Mesendoderm (in vitro differentiated cells): ENCODE measurements at regions not wholly inside any gene's neighbourhood (a gene's known extent, or its start where the extent isn't known, plus 50 kb on each side); places are given as distances from the start of the nearest gene placed in this dataset.

Experiments
- DNase-seq: peaks from one replicate; pipeline ENCODE4 v3.0.0; 2013
- H2AK5ac ChIP-seq: 2 replicates; pipeline ENCODE4 v1.6.1; 2013; ENCODE audit warnings: low read length, inconsistent platforms
- H2BK120ac ChIP-seq: 2 replicates; pipeline ENCODE4 v1.6.1; 2013; ENCODE audit warnings: low read depth, mild to moderate bottlenecking, low read length, moderate library complexity, mixed read lengths
- H2BK15ac ChIP-seq: replicated peaks from 2 replicates; pipeline ENCODE4 v1.6.1; 2013; ENCODE audit warnings: low read depth, mild to moderate bottlenecking, moderate library complexity
- H2BK5ac ChIP-seq: 2 replicates; pipeline ENCODE4 v1.6.1; 2013; ENCODE audit warnings: low read length, inconsistent platforms
- H3K18ac ChIP-seq: 2 replicates; pipeline ENCODE4 v1.6.1; 2013; ENCODE audit warnings: mild to moderate bottlenecking, low read length, mixed read lengths
- H3K23ac ChIP-seq: one replicate; pipeline ENCODE4 v1.6.1; 2013; ENCODE audit warnings: low read length
- H3K27ac ChIP-seq: 2 replicates; pipeline ENCODE4 v1.5.1; 2013; ENCODE audit warnings: low read depth, mild to moderate bottlenecking, inconsistent platforms, low read length, moderate library complexity
- H3K27me3 ChIP-seq: 2 replicates; pipeline ENCODE4 v1.6.1; 2013; ENCODE audit warnings: low read length, control low read depth, mild to moderate bottlenecking, inconsistent platforms; ENCODE audit not compliant: insufficient read depth, poor library complexity
- H3K36me3 ChIP-seq: 2 replicates; pipeline ENCODE4 v1.6.1; 2013; ENCODE audit warnings: low read length, inconsistent platforms; ENCODE audit not compliant: control insufficient read depth, insufficient read depth
- H3K4ac ChIP-seq: one replicate; pipeline ENCODE4 v1.6.1; 2013; ENCODE audit warnings: low read depth, mild to moderate bottlenecking, low read length, moderate library complexity
- H3K4me1 ChIP-seq: 2 replicates; pipeline ENCODE4 v1.6.1; 2013; ENCODE audit warnings: low read depth, low read length, inconsistent platforms; ENCODE audit not compliant: control insufficient read depth
- H3K4me2 ChIP-seq: 2 replicates; pipeline ENCODE4 v1.6.1; 2013; ENCODE audit warnings: low read length
- H3K4me3 ChIP-seq: 2 replicates; pipeline ENCODE4 v1.5.1; 2013; ENCODE audit warnings: mild to moderate bottlenecking, low read length
- H3K56ac ChIP-seq: one replicate; pipeline ENCODE4 v1.6.1; 2013; ENCODE audit warnings: low read length
- H3K79me1 ChIP-seq: 2 replicates; pipeline ENCODE4 v1.6.1; 2013; ENCODE audit warnings: low read length, inconsistent platforms
- H3K79me2 ChIP-seq: 2 replicates; pipeline ENCODE4 v1.6.1; 2013; ENCODE audit warnings: mild to moderate bottlenecking, low read length; ENCODE audit not compliant: control insufficient read depth, insufficient read depth
- H3K9ac ChIP-seq: 2 replicates; pipeline ENCODE4 v1.6.1; 2013; ENCODE audit warnings: low read length, inconsistent platforms
- H4K5ac ChIP-seq: one replicate; pipeline ENCODE4 v1.6.1; 2013; ENCODE audit warnings: low read length
- H4K8ac ChIP-seq: one replicate; pipeline ENCODE4 v1.6.1; 2013; ENCODE audit warnings: low read depth, mild to moderate bottlenecking, control low read depth, low read length, moderate library complexity
- WGBS: extraction: QIAGEN DNeasy Blood & Tissue Kit; methylation state at CpG from one replicate; pipeline ENCODE4 v1.1.7; 2013; ENCODE audit warnings: low lambda C conversion rate, missing lambda C conversion rate; ENCODE audit not compliant: insufficient coverage; ENCODE audit errors: extremely low coverage; 5-methylcytosine and 5-hydroxymethylcytosine counted together

GRCh38 chr7:142698429-142698828 is 50.8 kb upstream of the PRSS1 start:
- no peak overlapping the region for H4K5ac ChIP-seq
- H3K36me3 ChIP-seq, result no peaks in the 10 kb centered on the region
- no peak for DNase-seq
- H3K23ac ChIP-seq, result no peak overlapping the region
- no peaks in the 10 kb centered on the region for H3K79me1 ChIP-seq
- H4K8ac ChIP-seq, result no peak overlapping the region
- H3K4me2 ChIP-seq, result no peak overlapping the region
- peak overlapping the region; percentile 45 for H3K27ac ChIP-seq
- peak overlapping the region; percentile 92 for H2BK15ac ChIP-seq
- peaks cover 10% of the 10 kb centered on the region for H3K4me1 ChIP-seq
- no CpG with 5 or more reads among the region's 1 CpG for WGBS
- peak overlapping the region; percentile 97 for H3K18ac ChIP-seq
- H3K9ac ChIP-seq, result no peak overlapping the region
- H3K27me3 ChIP-seq, result no peaks in the 10 kb centered on the region
- peak overlapping the region; percentile 3 for H2BK5ac ChIP-seq
- peak overlapping the region; percentile 99 for H2BK120ac ChIP-seq
- no peak overlapping the region for H3K4me3 ChIP-seq
- H3K4ac ChIP-seq, result no peak overlapping the region
- no peak overlapping the region for H3K56ac ChIP-seq
- H3K79me2 ChIP-seq, result no peaks in the 10 kb centered on the region
- no peak overlapping the region for H2AK5ac ChIP-seq

DNA sequence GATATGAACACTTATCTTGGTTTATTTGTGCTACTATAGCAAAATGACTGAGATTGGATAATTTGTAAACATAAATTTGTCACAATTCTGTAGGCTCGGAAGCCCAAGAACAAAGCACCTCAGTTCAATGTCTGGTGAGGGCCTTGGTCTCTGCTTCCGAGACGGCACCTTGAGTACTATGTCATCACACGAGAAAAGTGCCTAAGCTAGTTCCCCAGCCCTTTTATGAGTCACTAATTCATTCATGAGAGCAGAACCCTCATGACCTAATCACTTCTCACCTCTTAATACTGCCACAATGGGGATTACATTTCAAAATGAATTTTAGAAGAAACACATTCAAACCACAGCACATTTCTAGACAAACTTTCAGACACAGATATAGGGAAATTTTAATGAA is 52.0 kb upstream of the PRSS1 start:
- peak; percentile 79 for DNase-seq
- peak overlapping the region; percentile 98 for H3K18ac ChIP-seq
- no peak overlapping the region for H2BK15ac ChIP-seq
- no peaks in the 10 kb centered on the region for H3K79me2 ChIP-seq
- H3K36me3 ChIP-seq, result no peaks in the 10 kb centered on the region
- peak overlapping the region; percentile 24 for H2BK5ac ChIP-seq
- no peak overlapping the region for H2AK5ac ChIP-seq
- H3K9ac ChIP-seq, result no peak overlapping the region
- H3K27ac ChIP-seq, result peak overlapping the region; percentile 66
- H3K27me3 ChIP-seq, result no peaks in the 10 kb centered on the region
- H3K23ac ChIP-seq, result no peak overlapping the region
- H4K8ac ChIP-seq, result no peak overlapping the region
- H2BK120ac ChIP-seq, result no peak overlapping the region
- no peak overlapping the region for H4K5ac ChIP-seq
- H3K4ac ChIP-seq, result peak overlapping the region; percentile 87
- no peaks in the 10 kb centered on the region for H3K79me1 ChIP-seq
- no peak overlapping the region for H3K4me2 ChIP-seq
- no peak overlapping the region for H3K4me3 ChIP-seq
- H3K56ac ChIP-seq, result peak overlapping the region; percentile 17
- WGBS, result no CpG with 5 or more reads among the region's 4 CpGs
- H3K4me1 ChIP-seq, result peaks cover 10% of the 10 kb centered on the region

DNA sequence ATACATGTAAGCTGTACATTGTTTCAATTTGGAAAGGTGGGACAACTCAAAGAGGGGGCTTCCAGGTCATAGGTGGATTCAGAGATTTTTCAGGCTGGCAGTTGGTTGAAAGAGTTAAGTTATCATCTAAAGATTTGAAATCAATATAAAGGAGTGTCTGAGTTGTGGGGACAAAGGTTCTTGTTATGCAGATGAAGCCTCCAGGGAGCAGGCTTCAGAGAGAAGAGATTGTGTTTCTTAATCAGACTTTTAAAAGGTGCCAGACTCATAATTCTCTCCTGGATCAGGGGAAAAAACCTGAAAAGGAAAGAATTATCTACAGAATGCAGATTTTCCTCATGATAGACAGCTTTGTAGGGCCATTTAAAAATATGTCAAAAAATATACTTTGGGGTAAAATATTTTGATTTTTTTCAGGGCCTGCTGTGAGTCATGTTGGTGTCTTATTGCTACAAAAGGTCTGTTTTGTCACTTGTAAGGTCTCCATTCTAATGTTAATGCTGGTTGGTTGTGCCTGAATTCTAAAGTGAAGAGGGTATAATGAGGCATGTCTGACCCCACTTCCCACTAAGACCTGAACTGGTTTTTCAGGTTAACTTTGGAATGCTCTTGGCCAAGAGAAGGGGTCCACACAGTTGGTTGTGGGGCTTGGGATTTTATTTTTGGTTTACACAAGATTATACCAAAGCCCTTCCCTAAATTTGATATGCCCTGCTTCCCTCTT is 52.7 kb upstream of the PRSS1 start:
- no peak overlapping the region for H4K5ac ChIP-seq
- H3K4me1 ChIP-seq, result peaks cover 10% of the 10 kb centered on the region
- H4K8ac ChIP-seq, result no peak overlapping the region
- no peak overlapping the region for H3K4me3 ChIP-seq
- peak overlapping the region; percentile 19 for H2BK15ac ChIP-seq
- H3K4ac ChIP-seq, result peak overlapping the region; percentile 71
- no peak overlapping the region for H3K9ac ChIP-seq
- H3K56ac ChIP-seq, result peak overlapping the region; percentile 76
- H2AK5ac ChIP-seq, result peak overlapping the region; percentile 68
- H3K18ac ChIP-seq, result peak overlapping the region; percentile 96
- H3K27ac ChIP-seq, result peak overlapping the region; percentile 82
- H3K79me1 ChIP-seq, result no peaks in the 10 kb centered on the region
- no peaks in the 10 kb centered on the region for H3K36me3 ChIP-seq
- H2BK120ac ChIP-seq, result peak overlapping the region; percentile 96
- no peaks in the 10 kb centered on the region for H3K27me3 ChIP-seq
- no peak overlapping the region for H3K4me2 ChIP-seq
- peak; percentile 78 for DNase-seq
- no peaks in the 10 kb centered on the region for H3K79me2 ChIP-seq
- peak overlapping the region; percentile 89 for H2BK5ac ChIP-seq
- no peak overlapping the region for H3K23ac ChIP-seq

- Histone ChIP-seq H2BK120ac (no peak overlapping the region), H3K79me1 (no peaks in the 10 kb centered on the region), H3K4me3 (no peak overlapping the region), H3K18ac (peak overlapping the region; percentile 68), H2AK5ac (no peak overlapping the region), H3K9ac (no peak overlapping the region), H3K23ac (no peak overlapping the region), H3K79me2 (no peaks in the 10 kb centered on the region), H3K4ac (no peak overlapping the region), H3K27ac (no peak overlapping the region), H3K27me3 (no peaks in the 10 kb centered on the region), H2BK5ac (no peak overlapping the region), H3K4me1 (peaks cover 7% of the 10 kb centered on the region), H3K56ac (no peak overlapping the region), H4K8ac (no peak overlapping the region), H4K5ac (no peak overlapping the region), H2BK15ac (no peak overlapping the region), H3K4me2 (no peak overlapping the region), H3K36me3 (no peaks in the 10 kb centered on the region)
- no peak for DNase-seq
These were observed 55.4 kb upstream of the PRSS1 start for GRCh38 chr7:142693911-142694310.

DNA sequence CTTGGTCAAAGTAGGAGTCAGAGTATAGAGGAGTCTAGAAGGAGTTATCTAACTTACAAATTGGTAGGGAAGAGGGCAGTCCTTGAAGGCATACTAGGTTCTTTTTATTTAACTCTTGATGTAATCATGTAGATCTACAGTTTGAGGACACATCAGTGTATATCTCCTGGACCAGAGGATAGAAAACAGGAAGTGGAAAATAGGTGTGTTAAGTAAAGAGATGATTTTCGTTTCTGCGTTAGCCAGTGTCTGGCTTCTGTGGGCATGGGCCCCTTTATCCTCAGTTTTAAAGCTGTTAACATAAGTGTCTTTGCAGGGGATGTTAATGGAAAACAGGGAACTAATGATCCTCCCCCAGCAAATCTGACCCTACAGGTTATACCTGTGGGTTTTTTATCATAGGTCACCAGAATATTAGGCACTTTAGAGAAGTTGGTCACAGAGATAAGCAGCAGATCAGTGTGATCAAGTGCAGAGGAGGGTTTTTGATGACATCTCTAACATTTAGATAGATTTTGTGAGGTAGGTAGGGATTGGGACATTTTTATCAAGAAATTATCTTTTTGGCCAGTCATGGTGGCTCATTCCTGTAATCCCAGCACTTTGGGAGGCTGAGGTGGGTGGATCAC is 58.6 kb upstream of the PRSS1 start:
- Histone ChIP-seq H3K4me2 (no peak overlapping the region), H3K4ac (no peak overlapping the region), H3K18ac (peak overlapping the region; percentile 75), H3K56ac (no peak overlapping the region), H3K4me3 (no peak overlapping the region), H3K4me1 (no peaks in the 10 kb centered on the region), H2AK5ac (no peak overlapping the region), H3K36me3 (no peaks in the 10 kb centered on the region), H2BK5ac (no peak overlapping the region), H3K79me2 (no peaks in the 10 kb centered on the region), H4K5ac (no peak overlapping the region), H3K27me3 (no peaks in the 10 kb centered on the region), H2BK120ac (no peak overlapping the region), H2BK15ac (peak overlapping the region; percentile 57), H4K8ac (no peak overlapping the region), H3K9ac (no peak overlapping the region), H3K27ac (no peak overlapping the region), H3K23ac (no peak overlapping the region), H3K79me1 (no peaks in the 10 kb centered on the region)
- DNase-seq, result no peak
- no CpG with 5 or more reads among the region's 2 CpGs for WGBS
